ENCODE measurements at regions not wholly inside any gene's neighbourhood (a gene's known extent, or its start where the extent isn't known, plus 50 kb on each side); places are given as distances from the start of the nearest gene placed in this dataset.

DNA sequence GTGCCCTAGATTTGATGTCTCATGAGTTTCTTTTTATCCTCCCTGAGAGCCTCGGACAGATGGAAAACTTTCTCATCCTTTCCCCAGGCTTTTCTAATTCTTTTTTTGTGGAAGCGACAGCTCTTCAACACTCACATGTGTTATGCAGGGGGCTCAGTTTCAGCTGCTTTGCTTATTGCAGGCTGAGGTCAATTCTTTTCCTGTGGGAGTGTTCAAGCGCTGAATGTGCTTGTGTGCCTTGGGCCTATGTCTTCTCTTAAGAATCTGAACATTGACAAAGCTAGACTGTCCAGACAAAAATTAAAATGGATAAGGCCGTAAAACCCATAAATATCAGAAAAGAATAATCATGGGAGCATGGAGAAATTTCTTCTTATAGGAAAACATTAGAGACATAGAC is 125.2 kb upstream of the STEAP4 start:
- no peak for DNase-seq (ENCODE audit: low spot score)

DNA sequence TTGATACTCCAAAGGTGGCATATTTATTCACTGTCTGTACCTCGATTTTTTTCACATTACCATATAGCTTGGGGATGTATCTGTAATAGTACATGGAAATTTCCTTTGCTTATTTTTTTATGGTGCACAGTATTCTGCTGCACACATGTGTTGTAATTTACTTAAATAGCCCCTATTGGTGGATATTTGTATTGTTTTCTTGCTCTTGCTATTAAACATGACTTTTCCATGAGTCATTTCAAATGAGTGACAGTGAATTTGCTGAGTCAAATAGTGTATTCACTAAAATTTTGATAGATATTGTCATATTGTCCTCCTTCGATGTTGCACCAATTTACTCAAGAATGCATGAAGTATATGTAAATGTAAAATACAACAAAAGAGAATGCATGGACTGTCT is 122.7 kb upstream of the STEAP4 start:
- DNase-seq (ENCODE audit: low spot score), result no peak

DNA sequence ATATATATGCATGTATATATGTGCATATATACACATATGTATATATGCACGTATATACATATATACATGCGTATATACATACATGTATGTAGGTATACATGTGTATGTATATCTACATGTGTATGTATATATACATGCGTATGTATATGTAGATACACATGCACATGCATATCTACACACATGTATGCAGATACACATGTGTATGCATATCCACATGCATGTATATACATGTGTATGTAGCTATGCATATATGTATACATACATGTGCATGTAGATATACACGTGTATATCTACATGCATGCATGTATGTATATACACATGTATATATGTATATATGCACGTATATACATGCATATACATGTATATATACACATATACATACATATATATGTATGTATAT is 95.8 kb upstream of the STEAP4 start:
- no peak for DNase-seq (ENCODE audit: low spot score)

DNA sequence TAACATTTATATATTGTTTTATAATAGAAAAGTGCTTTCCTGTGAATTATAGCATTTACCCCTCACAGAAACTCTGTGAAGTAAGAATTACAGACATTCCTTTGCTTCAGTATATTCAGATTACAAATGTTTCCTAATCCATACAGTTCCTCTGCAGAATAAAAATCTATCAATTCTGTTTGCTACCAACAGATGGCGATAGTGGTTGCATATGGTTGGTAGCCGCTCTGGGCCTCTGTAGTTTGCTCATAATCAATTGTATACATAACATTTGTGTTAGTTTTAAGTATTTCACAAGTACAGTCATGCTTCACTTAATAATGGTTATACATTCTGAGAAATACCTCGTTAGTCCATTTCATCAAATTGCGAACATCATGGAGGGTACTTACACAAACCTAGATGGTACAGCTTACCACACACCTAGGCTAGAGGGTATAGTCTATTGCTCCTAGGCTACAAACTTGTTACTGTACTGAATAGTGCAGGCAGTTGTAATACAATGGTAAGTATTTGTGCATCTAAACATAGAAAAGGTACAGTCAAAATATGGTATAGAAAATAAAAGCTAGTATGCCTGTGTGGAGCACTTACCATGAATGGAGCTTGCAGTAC is 94.4 kb upstream of the STEAP4 start:
- DNase-seq (ENCODE audit: low spot score), result peak; percentile 4

DNA sequence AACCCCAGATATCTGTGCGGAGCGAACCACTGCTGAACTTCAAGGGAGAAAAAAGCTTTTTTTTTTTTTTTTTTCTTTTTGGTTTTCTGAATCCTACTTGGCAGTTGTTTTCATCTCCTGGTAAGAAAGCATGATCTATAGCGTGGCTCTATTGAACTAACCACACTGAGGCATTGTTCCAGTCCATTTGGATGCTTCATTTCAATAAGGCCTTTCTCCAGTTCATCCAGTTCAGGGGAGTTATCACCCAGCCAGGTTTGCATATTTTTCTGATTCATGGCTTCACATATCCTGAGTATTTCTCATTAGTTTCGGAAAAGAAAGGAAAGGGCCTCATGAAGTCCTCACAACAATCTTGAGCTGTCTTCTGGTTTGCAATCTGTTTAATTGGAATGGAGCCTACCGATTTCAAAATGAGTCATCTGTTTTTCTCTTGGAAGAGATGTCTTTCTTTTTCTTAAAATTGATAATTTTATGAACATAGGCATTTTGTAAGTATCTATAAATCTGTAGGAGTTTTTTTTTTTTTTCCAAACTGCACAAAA is 93.1 kb upstream of the STEAP4 start:
- no peak for DNase-seq (ENCODE audit: low spot score)

DNA sequence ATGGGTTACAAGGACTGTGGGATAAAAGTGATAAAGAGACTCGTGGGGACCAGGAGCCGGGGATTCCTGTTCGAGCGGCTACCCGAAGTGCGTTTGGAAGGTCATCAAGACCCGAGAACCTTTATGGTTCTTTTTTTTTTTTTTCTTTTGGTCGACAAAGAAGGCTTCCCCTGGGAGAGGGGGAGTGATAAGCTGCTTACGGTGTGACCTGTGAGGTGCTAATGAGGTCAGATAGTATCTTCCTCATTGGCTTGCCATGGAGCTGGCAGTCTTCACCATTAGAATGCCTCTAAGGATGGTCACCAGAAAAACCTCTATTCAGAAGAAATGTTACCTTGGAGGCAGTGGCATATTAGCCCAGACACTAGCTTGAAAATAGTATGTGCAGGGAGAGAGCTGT is 92.3 kb upstream of the STEAP4 start:
- DNase-seq (ENCODE audit: low spot score), result no peak

DNA sequence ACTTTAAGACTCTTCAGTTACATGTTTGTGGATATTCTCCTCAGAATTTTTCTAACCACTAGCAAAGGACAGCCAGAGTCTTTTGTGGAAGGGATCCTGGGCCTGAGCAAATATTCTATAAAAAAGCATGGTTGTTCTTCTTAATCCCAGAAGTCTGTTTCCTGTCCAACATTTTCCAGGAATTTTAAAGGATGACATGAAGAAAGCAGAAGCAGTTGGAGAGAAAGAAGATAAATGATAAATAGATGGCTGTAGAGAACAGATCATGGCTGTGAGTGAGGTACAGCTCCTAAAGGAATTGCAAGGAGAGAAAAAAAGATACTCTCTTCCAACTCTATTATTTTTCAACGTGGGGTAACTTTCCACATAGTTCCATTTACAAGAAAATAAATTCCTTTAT is 91.8 kb upstream of the STEAP4 start:
- no peak for DNase-seq (ENCODE audit: low spot score)

DNA sequence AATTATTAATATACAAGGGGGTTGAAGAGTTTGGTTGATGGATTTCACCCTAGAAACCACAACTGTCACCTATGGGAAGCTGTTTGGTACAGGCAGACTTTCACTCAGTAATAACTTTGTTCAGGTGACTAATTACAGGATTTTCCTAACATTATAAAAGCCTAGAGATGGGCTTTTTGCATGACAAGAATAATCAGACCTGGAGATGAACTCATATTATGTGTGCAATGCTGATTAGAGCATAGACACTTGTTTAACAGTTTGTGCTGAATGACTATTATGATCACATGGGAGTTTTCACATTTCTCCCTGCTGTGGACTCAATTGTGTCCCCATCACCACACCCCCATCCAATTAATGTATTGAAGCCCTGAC is 90.2 kb upstream of the STEAP4 start:
- DNase-seq (ENCODE audit: low spot score), result no peak

DNA sequence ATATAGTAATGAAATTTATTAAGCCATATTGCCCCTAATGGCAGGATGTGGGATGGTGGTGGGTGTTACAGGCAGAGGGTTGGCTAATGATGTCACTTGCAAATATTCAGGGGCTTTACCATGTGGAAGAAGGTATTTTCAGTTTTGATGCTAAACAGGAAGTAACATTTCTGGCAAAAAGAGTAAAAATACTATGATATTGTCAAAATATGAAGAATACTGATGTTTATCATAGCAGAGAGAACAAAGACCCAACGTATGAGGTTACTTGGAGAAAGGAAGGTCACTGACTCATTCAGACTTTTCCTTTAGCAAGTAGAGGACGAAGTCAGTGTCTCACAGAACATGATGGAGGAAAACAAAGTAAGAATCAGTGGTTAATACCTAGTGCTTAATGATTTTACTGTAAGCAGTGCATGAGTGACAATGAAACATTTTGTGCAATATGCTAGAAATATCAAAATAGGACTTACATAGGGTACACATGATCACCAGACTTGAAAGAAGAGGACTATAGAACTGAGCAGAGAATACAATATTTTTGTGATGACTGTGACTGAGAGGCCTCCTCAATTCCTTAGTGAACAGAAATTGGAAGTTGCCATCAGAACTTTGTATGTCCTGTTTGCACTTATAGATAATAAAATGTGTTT is 89.7 kb upstream of the STEAP4 start:
- DNase-seq (ENCODE audit: low spot score), result no peak

DNA sequence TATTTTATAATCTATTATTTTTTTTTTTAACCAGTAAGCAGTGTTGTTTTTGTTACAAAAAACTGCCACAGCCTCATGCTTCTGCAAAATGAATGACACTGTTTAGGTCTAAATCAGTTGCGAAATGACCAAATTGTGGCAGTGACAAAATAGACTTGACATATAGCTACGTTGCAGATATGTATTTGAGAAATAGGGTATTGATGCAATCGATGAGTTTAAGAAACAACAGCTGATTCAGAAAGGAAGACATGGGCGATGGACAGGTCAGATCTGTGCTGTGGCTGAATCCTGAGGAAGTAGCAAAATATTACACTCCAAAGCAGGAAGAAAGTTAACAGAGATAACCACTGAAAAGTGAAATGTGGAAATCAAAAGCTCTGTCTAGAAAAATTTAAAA is 89.0 kb upstream of the STEAP4 start:
- DNase-seq (ENCODE audit: low spot score), result no peak

DNA sequence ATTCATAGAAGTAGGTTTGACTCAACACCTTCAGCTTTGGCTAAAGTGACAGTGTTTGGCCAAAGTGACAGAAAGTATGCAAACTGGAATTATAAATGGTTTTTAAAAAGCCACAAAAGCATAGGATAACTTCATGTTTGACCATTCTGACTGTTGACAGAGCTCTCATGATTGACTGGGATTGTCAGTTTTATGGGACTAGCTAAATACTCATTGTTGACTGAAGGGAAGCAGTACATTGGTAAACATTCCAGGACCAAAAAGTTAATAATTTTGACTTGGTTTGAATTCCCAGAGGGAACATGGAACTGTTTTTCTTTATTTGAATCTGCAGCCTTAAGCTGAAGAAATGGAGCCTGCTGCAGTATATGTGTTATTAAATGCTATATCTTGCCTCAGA is 84.6 kb upstream of the STEAP4 start:
- no peak for DNase-seq (ENCODE audit: low spot score)

DNA sequence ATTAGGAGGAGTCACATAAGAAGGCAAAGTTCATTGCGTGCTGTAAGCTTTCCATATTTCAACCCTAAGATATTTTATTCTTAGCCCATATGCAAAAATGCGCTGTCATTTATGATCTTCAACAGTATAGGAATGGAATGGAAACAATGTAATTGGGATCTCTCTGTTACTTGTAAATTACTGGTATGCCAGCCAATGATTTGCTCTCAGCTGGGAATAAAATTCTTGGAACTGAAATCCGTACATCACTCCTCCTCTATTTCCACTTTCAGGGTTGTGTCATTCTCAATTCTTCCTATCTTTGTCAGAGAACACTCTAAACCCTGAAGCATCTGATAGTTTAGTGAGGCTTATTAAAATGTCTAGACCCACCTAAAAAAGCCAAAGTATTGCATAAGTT is 80.7 kb upstream of the STEAP4 start:
- DNase-seq (ENCODE audit: low spot score), result no peak

DNA sequence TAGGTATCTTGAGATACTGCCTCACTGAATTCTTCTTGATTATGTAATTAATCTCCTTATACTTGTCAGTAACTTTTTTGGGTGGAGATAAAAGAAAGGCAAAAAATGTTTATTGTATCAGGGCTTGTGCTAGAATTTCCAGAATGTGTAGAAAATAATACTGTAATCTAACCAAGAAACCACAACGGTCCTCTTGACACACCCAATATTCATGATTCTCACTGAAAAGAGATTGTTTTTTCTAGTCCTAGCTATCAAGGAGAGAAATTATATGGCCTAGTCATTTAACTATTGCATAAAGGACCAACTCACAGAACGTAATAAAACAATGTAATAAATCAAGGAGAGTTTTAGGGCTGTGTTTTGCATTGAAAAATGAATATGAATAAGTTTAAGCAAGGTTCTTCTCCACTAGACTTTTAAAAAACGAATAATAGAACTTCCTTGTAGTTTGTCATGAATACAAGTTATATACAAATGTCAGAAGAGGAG is 80.0 kb upstream of the STEAP4 start:
- no peak for DNase-seq (ENCODE audit: low spot score)

DNA sequence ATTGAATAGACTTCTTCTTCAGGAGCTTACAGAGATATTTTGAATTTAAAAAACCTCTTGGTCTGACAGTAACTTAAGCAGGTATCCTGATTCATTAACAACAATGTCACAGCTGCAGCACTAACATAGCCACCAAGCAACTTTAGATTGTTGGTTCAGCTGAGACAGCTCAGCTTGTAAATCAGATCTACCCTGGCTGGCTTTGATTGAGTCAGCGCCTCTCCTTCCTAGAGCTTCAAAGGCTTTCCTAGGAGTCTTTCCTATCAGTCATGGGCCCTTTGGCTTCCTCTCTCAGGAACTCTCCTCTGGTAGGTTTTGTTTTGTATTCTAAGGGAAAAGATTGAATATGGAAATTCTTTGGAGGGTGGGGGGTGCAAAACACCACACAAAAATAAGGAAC is 70.7 kb upstream of the STEAP4 start:
- peak; percentile 43 for DNase-seq (ENCODE audit: low spot score)

DNA sequence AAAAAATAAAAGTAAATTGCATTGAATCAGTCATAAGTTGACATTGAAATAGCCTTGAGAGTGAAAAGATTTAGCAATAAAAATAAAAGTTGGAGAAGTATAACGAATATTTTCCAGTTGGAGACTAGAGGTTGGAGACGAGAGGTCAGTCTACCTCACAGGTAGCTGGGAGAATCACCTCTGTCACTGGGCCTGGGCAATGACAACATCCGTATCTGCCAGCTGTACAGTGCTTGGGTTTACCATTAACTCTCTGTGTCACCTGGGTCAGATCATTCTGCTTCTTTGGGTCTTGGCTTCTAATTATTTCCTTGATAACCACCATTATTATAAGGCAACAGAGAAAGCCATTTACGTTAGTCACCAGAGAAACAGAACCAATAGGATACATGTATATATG is 62.0 kb upstream of the STEAP4 start:
- no peak for DNase-seq (ENCODE audit: low spot score)

DNA sequence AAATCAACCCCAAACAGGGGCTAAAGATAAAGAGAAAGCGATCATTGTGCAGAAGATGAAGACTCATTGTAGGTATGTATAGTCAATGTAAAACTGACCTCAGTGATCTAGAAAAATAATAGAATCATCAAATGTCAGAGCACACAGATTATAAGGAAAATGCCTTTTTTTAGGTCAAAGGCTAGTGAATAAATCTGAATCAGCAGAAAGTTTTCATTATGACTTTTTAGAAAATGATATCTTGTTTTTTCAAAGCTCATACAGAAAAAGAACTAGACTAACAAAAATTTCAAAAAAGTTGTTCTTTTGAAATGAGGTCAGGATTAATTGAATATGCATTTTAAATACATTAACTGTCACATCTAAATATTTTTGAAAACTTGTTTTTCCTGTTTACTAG is 60.2 kb upstream of the STEAP4 start:
- no peak for DNase-seq (ENCODE audit: low spot score)

DNA sequence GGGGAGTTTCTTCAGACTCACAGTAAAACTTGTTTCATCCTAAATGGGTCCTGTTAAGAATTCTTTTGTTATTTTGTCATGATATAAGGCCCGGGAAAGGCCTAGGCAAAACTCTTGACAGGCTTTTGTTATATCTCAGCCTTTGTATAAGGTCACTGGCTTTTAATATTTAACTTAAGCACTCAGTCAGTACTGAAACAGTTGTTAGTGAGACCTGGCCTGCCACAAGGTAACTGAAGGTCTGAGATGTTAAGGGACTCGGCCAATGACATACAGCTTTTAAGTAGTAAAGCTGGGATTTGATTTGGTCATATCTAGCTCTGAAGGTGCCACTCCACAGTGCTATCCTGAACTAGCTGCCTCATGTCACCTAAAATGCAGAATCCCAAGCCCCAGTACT is 57.2 kb upstream of the STEAP4 start:
- no peak for DNase-seq (ENCODE audit: low spot score)

DNA sequence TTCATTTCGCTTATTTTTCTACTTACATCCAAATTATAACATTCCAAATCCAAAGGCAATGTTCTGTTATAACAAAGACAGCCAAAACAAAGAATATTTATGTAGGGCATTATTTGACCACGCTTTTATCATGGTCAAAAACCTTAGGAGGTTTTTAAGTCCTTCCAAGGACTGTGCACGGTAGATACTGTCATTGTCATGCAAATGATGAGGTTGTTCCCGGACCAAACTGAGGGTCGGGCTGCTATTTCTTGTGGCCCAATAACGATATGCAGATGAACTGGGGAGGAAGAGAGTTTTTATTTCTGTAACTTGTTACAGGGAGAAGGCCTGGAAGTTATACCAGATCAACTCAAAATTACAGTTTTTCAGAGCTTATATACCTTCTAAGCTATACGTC is 56.6 kb upstream of the STEAP4 start:
- DNase-seq (ENCODE audit: low spot score), result no peak

DNA sequence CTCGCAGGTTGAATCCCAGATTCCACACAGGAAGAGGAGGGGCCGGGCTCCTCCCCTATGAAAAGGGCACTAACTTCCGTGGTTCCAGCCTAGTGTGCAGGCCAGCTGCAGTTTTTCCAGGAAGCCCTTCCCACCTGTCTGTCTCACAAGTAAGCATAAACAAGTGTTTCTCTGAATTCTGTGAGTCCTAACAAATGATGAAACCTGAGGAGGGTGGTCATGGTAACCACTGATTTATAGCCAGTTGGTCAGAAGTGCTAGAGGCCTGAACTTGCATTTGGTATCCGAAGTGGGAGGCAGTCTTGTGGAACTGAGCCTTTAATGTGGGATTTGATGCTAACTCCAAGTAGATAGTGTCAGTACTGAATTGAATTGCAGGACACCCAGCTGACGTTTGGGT is 54.7 kb upstream of the STEAP4 start:
- DNase-seq (ENCODE audit: low spot score), result peak; percentile 9

DNA sequence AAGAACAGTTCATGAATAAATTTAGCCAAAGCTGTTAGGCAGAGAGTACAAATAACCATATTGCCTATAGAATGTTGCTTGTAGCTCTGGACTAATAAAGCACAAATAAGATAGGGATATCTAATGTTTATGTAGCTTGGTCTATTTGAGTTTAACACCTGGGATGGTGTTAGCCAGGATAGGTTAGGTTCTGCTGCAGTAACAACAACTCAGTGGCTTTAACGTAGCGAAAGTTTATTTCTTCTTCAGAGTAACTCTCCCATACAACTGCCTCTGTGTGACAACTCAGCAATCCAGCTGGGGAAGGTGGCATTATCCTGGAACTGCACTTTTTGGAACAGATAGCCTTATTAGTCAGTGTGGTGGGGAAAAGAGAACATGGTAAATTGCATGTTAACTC is 52.2 kb upstream of the STEAP4 start:
- DNase-seq (ENCODE audit: low spot score), result no peak

DNA sequence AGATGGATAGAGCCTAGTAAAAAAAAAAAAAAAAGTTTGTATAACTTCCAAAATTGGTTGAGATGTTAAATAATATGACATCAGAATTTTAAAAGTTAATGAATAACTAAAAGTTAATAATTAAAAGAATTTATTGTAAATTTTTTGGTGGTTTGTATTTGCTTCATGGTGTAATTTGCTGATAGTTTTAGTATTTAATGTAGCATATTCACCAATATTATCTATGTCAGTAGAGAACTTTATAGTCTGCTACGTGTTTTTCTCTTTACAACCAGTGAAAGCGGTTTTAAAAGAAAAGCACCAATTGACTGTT is 51.8 kb upstream of the STEAP4 start:
- DNase-seq (ENCODE audit: low spot score), result no peak

DNA sequence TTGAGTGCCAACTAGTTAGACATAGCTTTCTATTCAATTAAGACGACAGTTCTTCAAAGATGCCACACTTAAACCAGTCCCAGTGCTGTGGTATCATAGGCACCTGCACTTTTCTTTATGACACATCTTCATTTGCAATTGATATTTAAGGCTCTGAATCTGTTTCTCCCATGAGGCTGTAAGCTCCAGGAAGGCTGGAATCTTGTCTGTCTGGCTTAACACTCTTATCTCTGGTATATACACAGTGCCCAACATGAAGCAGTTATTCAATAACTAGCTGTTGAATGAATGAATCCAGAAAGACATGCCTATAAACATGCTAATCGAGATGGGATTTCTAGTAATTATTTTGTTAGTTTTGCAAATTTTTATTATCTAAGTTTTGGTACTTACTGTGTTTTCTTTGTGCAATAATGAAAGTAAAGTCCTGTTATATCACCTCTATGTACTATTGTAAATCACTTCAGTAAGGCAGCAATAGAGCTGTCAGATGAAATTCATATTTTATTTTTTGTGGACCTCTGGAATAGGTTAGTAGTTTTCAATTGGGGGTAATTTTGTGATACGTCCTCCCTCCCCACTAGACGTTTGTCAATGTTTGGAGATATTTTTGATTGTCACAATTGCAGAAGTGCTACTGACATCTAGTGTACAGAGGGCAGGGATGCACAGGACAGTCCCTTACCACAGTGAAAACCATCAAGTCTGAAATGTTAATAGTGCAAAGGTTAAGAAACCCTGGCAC is 51.3 kb upstream of the STEAP4 start:
- DNase-seq (ENCODE audit: low spot score), result peak; percentile 28

DNA sequence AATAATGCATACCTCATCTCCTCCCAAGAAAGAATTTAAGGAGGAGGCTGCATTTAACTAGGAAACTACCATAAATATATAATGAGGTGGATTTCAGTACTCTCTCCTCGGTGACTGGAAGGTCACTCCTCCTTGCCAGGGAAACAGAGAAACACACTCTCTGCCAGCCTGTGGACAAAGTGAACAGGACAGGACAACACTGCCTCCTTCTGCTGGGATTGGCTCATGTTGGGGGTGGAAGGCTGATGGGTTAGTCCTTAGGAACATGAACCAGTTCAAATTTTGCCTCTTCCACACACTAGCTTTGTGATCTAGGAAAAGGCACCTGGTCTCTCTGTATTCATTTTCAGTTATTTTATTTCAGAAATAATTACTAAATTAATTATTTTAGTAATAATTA is 50.6 kb upstream of the STEAP4 start:
- DNase-seq (ENCODE audit: low spot score), result peak; percentile 60
